Activated CD8-positive, alpha-beta memory T cell treated with anti-CD3 and anti-CD28 coated beads for 4 hours (primary cell): ENCODE measurements at regions not wholly inside any gene's neighbourhood (a gene's known extent, or its start where the extent isn't known, plus 50 kb on each side); places are given as distances from the start of the nearest gene placed in this dataset.
"Not testable (repeated sequence)": the region's sequence is repeated elsewhere in the genome, so short reads cannot be mapped to it uniquely, and the experiment has no call there.

Experiments
- DNase-seq, 2 donors: peaks; one replicate each; pipeline ENCODE4 v3.0.0-alpha.2; 2020; ENCODE audit warnings: low read depth in 2 of 2

- DNase-seq: no peak
Observed at GRCh38 chr5:82754759-82755158, 322.4 kb downstream of the TMEM167A start.

- no peak for DNase-seq
Observed at GRCh38 chr5:82754036-82754746, 323.0 kb downstream of the TMEM167A start.

- no peak for DNase-seq
Observed at GRCh38 chr5:82753374-82753773, 323.8 kb downstream of the TMEM167A start.

GRCh38 chr5:82749461-82749820 lies 327.8 kb downstream of the TMEM167A start:
- DNase-seq: no peak

- DNase-seq: no peak
Observed at GRCh38 chr5:82748688-82749460, 328.3 kb downstream of the TMEM167A start.

- no peak for DNase-seq
Observed at GRCh38 chr5:82747986-82748385, 329.2 kb downstream of the TMEM167A start.

GRCh38 chr5:82745016-82745415 lies 332.2 kb downstream of the TMEM167A start:
- no peak for DNase-seq

GRCh38 chr5:82738681-82739269 lies 338.4 kb downstream of the TMEM167A start:
- DNase-seq: no peak

GRCh38 chr5:82735160-82735789 lies 341.9 kb downstream of the TMEM167A start:
- DNase-seq: no peak

- no peak for DNase-seq
Observed at GRCh38 chr5:82734347-82734746, 342.8 kb downstream of the TMEM167A start.

- no peak for DNase-seq
Observed at GRCh38 chr5:82730913-82731312, 346.3 kb downstream of the TMEM167A start.

GRCh38 chr5:82728926-82729702 lies 348.1 kb downstream of the TMEM167A start:
- no peak for DNase-seq

- DNase-seq: no peak
Observed at GRCh38 chr5:82723168-82723567, 354.0 kb downstream of the TMEM167A start.

GRCh38 chr5:82721087-82721410 lies 356.1 kb downstream of the TMEM167A start:
- DNase-seq: no peak

GRCh38 chr5:82720213-82721086 lies 356.7 kb downstream of the TMEM167A start:
- DNase-seq: no peak

GRCh38 chr5:82719368-82719767 lies 357.8 kb downstream of the TMEM167A start:
- no peak for DNase-seq

GRCh38 chr5:82717738-82718137 lies 359.5 kb downstream of the TMEM167A start:
- no peak for DNase-seq

- not testable (repeated sequence) for DNase-seq
Observed at GRCh38 chr5:82714732-82715131, 362.5 kb downstream of the TMEM167A start.

- no peak for DNase-seq
Observed at GRCh38 chr5:82713811-82714210, 363.4 kb downstream of the TMEM167A start.

- no peak for DNase-seq
Observed at GRCh38 chr5:82707741-82708140, 369.5 kb downstream of the TMEM167A start.

GRCh38 chr5:82704381-82704780 lies 372.8 kb downstream of the TMEM167A start:
- no peak for DNase-seq
